Neural progenitor cell (in vitro differentiated cells): ENCODE measurements at regions not wholly inside any gene's neighbourhood (a gene's known extent, or its start where the extent isn't known, plus 50 kb on each side); places are given as distances from the start of the nearest gene placed in this dataset.

Source experiments
- DNase-seq: peaks from one replicate; pipeline ENCODE4 v3.0.0-alpha.2; 2016; ENCODE audit warnings: low spot score
- H2AFZ ChIP-seq: fragments of 200-600 bp; sonication (generic); replicated peaks from 2 replicates; pipeline ENCODE4 v1.6.1; 2016; ENCODE audit warnings: antibody characterized with exemption
- H3F3A ChIP-seq: fragments of 200-600 bp; sonication (generic); 2 replicates; pipeline ENCODE4 v1.6.1; 2016; ENCODE audit warnings: antibody characterized with exemption, low read depth
- H3K27ac ChIP-seq: fragments of 200-600 bp; sonication (generic); 2 replicates; pipeline ENCODE4 v1.5.1; 2016; ENCODE audit warnings: mild to moderate bottlenecking
- H3K27me3 ChIP-seq: fragments of 200-600 bp; sonication (generic); 2 replicates; pipeline ENCODE4 v1.6.1; 2016; ENCODE audit warnings: mild to moderate bottlenecking, moderate library complexity
- H3K36me3 ChIP-seq: fragments of 200-600 bp; sonication (generic); 2 replicates; pipeline ENCODE4 v1.5.1; 2016
- H3K4me1 ChIP-seq: fragments of 200-600 bp; sonication (generic); 2 replicates; pipeline ENCODE4 v1.6.1; 2016; ENCODE audit warnings: mixed run types
- H3K4me2 ChIP-seq: fragments of 200-600 bp; sonication (generic); 2 replicates; pipeline ENCODE4 v1.6.1; 2016
- H3K4me3 ChIP-seq: fragments of 200-600 bp; sonication (generic); 2 replicates; pipeline ENCODE4 v1.5.1; 2016
- H3K79me2 ChIP-seq: fragments of 200-600 bp; sonication (generic); 2 replicates; pipeline ENCODE4 v1.6.1; 2016; ENCODE audit warnings: low read depth
- H3K9ac ChIP-seq: fragments of 200-600 bp; sonication (generic); 2 replicates; pipeline ENCODE4 v1.6.1; 2016
- H3K9me3 ChIP-seq: fragments of 200-600 bp; sonication (generic); 2 replicates; pipeline ENCODE4 v1.5.1; 2016; ENCODE audit warnings: low read depth
- H4K20me1 ChIP-seq: fragments of 200-600 bp; sonication (generic); 2 replicates; pipeline ENCODE4 v1.6.1; 2016; ENCODE audit warnings: low read depth
- H3K27ac Mint-ChIP-seq: 3 replicates; pipeline ENCODE4 v1.8.0; 2021; ENCODE audit warnings: mixed read lengths
- H3K27me3 Mint-ChIP-seq: 2 replicates; pipeline ENCODE4 v1.8.0; 2022; ENCODE audit warnings: low read depth, mild to moderate bottlenecking, inconsistent platforms, moderate library complexity, mixed read lengths; ENCODE audit not compliant: insufficient read depth
- H3K36me3 Mint-ChIP-seq: 3 replicates; pipeline ENCODE4 v1.8.0; 2021; ENCODE audit warnings: mixed read lengths
- H3K4me1 Mint-ChIP-seq: 3 replicates; pipeline ENCODE4 v1.8.0; 2021; ENCODE audit warnings: mixed read lengths
- H3K4me3 Mint-ChIP-seq: 3 replicates; pipeline ENCODE4 v1.8.0; 2021; ENCODE audit warnings: mild to moderate bottlenecking, moderate library complexity, mixed read lengths
- H3K9me3 Mint-ChIP-seq: 3 replicates; pipeline ENCODE4 v1.8.0; 2020; ENCODE audit warnings: mixed read lengths
- CTCF ChIP-seq: fragments of 200-600 bp; sonication (generic); IDR thresholded peaks from 2 replicates; pipeline ENCODE4 v1.5.1; 2017; ENCODE audit warnings: antibody characterized with exemption, mild to moderate bottlenecking
- EZH2 ChIP-seq: fragments of 200-600 bp; sonication (generic); IDR thresholded peaks from 2 replicates; pipeline ENCODE4 v1.6.1; 2017; ENCODE audit warnings: antibody characterized with exemption, mild to moderate bottlenecking, moderate library complexity
- EZH2phosphoT487 ChIP-seq: fragments of 200-600 bp; sonication (generic); IDR thresholded peaks from 2 replicates; pipeline ENCODE4 v1.6.1; 2017; ENCODE audit warnings: antibody characterized with exemption

GRCh38 chr10:108241166-108241565 lies 1076.7 kb upstream of the SORCS1 start:
- DNase-seq, result peak; percentile 68
- TF ChIP-seq CTCF (no peak), EZH2 (no peak), EZH2phosphoT487 (peak; percentile 85)
- H3K4me3 ChIP-seq, result no peak overlapping the region
- no peak overlapping the region for H3K27ac Mint-ChIP-seq
- H2AFZ ChIP-seq, result no peak overlapping the region
- H3K27me3 Mint-ChIP-seq, result peaks cover 2% of the 10 kb centered on the region
- no peaks in the 10 kb centered on the region for H3K36me3 Mint-ChIP-seq
- no peaks in the 10 kb centered on the region for H3K27me3 ChIP-seq
- H3K9me3 ChIP-seq, result no peaks in the 10 kb centered on the region
- no peak overlapping the region for H3K27ac ChIP-seq
- no peaks in the 10 kb centered on the region for H3K79me2 ChIP-seq
- H3K9me3 Mint-ChIP-seq, result peaks cover 3% of the 10 kb centered on the region
- no peak overlapping the region for H3K4me3 Mint-ChIP-seq
- peak overlapping the region; percentile 0 for H3K4me2 ChIP-seq
- H3F3A ChIP-seq, result no peaks in the 10 kb centered on the region
- H3K9ac ChIP-seq, result no peak overlapping the region
- peaks cover 15% of the 10 kb centered on the region for H3K4me1 ChIP-seq
- H3K4me1 Mint-ChIP-seq, result no peaks in the 10 kb centered on the region
- no peaks in the 10 kb centered on the region for H3K36me3 ChIP-seq
- no peaks in the 10 kb centered on the region for H4K20me1 ChIP-seq

- Mint-ChIP-seq H3K4me3 (no peak overlapping the region), H3K27me3 (peaks cover 2% of the 10 kb centered on the region), H3K27ac (no peak overlapping the region), H3K9me3 (no peaks in the 10 kb centered on the region), H3K36me3 (no peaks in the 10 kb centered on the region), H3K4me1 (no peaks in the 10 kb centered on the region)
- Histone ChIP-seq H3K79me2 (no peaks in the 10 kb centered on the region), H3K4me3 (no peak overlapping the region), H2AFZ (no peak overlapping the region), H3K9ac (no peak overlapping the region), H3F3A (no peaks in the 10 kb centered on the region), H4K20me1 (no peaks in the 10 kb centered on the region), H3K4me2 (no peak overlapping the region), H3K27me3 (no peaks in the 10 kb centered on the region), H3K9me3 (no peaks in the 10 kb centered on the region), H3K36me3 (no peaks in the 10 kb centered on the region), H3K4me1 (peaks cover 15% of the 10 kb centered on the region), H3K27ac (no peak overlapping the region)
- no peak for TF ChIP-seq CTCF
- no peak for TF ChIP-seq EZH2
- TF ChIP-seq EZH2phosphoT487, result no peak
- no peak for DNase-seq
These were observed 1073.8 kb upstream of the SORCS1 start for GRCh38 chr10:108238261-108238660.

GRCh38 chr10:108230478-108231170 lies 1066.1 kb upstream of the SORCS1 start:
- Histone ChIP-seq H3K36me3 (no peaks in the 10 kb centered on the region), H3F3A (no peaks in the 10 kb centered on the region), H3K27me3 (no peaks in the 10 kb centered on the region), H3K4me2 (no peak overlapping the region), H4K20me1 (no peaks in the 10 kb centered on the region), H3K79me2 (no peaks in the 10 kb centered on the region), H3K9me3 (no peaks in the 10 kb centered on the region), H2AFZ (no peak overlapping the region), H3K4me3 (no peak overlapping the region), H3K9ac (no peak overlapping the region), H3K4me1 (no peaks in the 10 kb centered on the region), H3K27ac (no peak overlapping the region)
- Mint-ChIP-seq H3K4me1 (no peaks in the 10 kb centered on the region), H3K36me3 (no peaks in the 10 kb centered on the region), H3K4me3 (no peak overlapping the region), H3K27me3 (no peaks in the 10 kb centered on the region), H3K9me3 (no peaks in the 10 kb centered on the region), H3K27ac (no peak overlapping the region)
- TF ChIP-seq EZH2, result no peak
- no peak for TF ChIP-seq EZH2phosphoT487
- no peak for TF ChIP-seq CTCF
- DNase-seq, result no peak
